Epidermal melanocyte (primary cell): ENCODE measurements at regions not wholly inside any gene's neighbourhood (a gene's known extent, or its start where the extent isn't known, plus 50 kb on each side); places are given as distances from the start of the nearest gene placed in this dataset.

Experiments used
- DNase-seq: peaks from one replicate; pipeline ENCODE4 v3.0.0; 2011; ENCODE audit warnings: low spot score; ENCODE audit not compliant: insufficient read length

DNA sequence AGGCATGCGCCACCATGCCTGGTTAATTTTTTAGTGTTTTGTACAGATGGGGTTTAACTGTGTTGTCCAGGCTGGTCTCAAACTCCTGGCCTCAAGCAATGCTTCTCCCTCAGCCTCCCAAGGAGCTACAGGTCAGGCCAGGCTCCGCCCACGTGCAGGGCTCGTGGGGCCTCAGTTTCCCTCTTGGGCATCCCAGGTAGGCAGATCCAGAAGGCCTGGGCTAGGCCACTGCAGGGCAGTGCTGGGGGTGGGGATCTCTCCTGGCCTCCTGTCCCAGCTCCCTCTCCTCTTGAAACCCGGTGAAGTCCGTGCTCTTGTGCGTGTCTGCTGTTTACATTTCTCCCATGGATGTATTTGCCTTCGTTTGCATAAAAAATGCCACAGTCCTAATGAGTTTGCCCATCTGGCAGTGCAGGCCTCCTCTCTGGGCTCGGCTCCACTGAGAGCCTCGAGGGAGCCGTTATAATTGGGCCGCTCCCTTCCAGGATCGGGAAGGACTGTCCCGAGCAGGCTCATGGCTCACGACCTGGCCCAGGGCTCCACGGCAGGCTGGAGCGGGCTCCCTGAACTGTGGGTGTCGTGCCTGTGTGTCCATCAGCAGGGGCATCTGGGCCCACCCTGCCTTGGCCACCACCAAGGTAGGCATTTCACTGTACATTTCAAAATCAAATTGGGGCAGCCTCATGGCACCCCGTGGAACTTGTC is 52.6 kb upstream of the RUFY1 start:
- no peak for DNase-seq

- DNase-seq: no peak
Measured at GRCh38 chr5:179495906-179496455, 54.4 kb upstream of the RUFY1 start.

DNA sequence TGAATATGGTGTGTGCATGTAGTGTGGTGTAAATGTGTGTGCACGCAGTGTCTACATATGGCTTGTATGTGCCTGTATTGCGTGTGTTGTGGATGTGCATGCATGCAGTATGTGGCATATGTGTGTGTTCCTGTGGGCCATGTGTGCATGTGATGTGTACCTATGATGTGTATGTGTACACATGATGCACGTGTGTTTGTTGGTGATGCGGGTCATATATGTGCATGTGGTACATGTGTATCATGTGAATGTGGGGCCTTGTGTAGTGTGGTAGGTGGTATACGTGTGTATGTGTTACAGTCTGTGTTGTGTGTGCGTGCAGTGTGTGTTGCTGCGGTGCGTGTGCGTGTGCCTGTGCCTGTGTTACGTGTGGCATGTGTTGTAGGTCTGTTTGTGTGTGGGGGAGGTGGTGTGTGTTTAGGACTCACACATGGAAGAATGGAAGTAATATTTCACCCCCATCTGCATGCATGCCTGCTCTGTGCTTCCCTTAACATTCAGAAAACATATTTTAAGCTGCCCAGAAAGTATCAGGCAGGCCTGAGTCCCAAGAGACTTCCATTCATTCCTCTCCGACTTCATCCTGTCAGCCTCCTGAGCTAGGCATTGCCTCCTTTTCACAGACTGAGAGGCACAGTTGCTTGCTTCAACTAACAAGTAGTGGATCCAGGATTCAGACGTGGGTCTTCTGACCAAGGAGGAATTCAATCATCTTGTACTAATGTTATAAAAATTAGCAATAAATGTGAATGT is 55.4 kb upstream of the RUFY1 start:
- DNase-seq: no peak

- no peak for DNase-seq
Measured at GRCh38 chr5:179488975-179489374, 61.4 kb upstream of the RUFY1 start.

GRCh38 chr5:179488491-179488890 is 61.9 kb upstream of the RUFY1 start:
- no peak for DNase-seq

GRCh38 chr5:179487145-179487544 is 63.2 kb upstream of the RUFY1 start:
- no peak for DNase-seq

GRCh38 chr5:179486596-179487051 is 63.7 kb upstream of the RUFY1 start:
- DNase-seq: no peak

DNA sequence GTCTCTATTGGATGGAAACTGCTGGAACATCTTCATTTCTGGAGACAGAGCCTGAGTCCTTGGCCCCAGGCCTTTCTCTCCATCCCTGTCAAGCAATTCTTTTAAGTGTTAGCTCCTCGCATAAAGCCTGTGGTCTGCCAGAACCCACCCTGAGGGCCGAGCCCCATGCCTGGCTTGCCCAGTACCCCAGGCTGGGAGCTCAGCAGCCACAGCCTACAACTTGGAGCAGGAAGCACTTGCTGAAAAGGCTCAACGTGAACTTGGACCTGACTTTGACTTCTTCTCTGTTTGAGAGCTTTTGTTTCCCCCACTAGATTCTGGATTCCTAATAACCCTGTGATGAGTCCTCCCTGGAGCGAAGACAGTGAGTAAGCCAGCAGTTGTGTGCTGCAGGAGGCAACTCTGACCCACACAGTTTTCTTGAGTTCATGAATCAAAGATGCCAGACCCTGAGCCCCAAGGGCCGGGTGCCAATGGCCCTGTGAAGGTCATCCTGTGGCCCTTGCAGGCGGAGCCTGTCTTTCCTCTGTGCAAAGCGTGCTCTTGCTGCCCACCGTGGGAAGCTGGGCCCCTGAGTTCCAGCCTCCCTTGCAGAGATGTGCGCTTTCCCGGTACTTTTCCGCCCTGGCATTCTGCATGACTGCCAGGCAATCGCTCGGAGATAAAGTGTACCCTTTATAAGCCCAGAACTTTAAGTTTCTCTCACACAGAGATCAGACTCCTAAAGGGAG is 64.3 kb upstream of the RUFY1 start:
- DNase-seq: no peak

DNA sequence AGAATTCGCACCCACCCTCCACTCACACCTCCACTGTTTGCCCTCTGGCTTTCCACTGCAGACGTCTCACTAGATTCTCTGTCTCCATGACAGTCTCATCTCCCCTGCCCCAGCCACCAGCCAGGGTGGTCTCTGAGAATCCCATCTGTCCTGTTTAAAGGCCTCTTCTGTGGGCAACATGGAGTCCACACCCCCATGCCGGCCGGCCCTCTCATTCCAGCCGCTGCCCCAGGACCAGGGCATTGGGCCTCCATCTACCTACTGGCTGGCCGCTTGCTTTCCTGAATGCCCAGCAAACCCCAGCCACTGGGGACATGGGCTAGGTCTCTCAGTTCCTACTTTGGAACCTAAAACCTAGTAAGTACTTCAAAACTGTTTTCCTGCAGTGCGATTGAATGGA is 65.6 kb upstream of the RUFY1 start:
- DNase-seq: no peak

DNA sequence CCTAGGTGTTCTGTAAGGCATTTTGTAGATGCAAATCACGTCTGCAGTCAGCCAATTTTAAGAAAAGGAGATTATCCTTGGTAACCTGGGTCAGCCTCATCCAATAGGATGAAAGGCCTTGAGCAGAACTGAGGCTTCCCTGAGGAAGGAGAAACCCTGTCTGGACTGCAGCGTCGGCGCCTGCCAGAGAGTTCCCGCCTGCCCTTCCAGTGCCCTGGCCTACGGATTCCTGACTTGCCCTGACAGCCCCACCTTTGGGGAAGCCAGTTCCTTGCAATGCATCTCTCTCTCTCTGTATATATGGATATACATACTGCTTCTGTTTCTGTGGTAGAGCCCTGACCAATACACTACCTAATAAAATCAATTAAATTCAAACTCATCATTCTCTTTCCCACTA is 66.2 kb upstream of the RUFY1 start:
- no peak for DNase-seq

DNA sequence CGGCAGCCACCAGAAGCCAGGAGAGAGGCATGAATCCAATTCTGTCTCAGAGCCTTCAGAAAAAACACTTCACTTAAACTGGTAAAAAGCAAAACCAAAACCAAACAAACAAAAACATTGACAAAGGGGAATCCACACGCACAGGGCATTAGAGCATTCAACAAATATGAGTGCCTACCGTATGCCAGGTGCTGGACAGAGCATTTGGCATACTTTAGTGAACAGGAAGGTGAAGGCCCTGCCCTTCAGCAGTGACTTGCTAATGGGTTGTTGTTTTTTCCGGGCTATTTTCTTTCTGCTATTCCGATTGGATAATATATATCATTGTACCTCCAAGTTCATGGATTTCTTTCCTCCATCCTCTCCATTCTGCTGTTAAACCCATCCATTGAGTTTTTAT is 71.7 kb upstream of the RUFY1 start:
- DNase-seq: no peak

- no peak for DNase-seq
Measured at GRCh38 chr5:179475208-179475751, 75.1 kb upstream of the RUFY1 start.

- no peak for DNase-seq
Measured at GRCh38 chr5:179472641-179473040, 77.7 kb upstream of the RUFY1 start.

- DNase-seq: no peak
Measured at GRCh38 chr5:179472174-179472573, 78.2 kb upstream of the RUFY1 start.

DNA sequence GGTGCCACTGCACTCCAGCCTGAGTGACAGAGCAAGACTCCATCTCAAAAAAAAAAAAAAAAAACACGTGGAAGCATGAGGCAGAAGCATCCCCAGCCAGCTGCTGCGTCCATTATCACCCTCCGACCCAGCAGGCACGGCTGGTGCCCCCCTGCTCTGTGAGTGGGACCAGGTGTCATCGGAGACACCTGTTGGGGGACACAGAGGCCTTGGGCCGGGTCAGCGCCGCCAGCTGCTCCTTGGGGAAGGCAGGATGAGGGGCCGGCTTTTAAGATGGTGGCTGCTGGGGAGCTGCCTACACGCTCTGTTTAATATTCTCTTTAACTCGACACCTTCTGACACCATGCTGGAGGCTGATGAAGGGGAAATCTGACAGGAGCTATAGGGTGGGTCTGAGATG is 80.2 kb upstream of the RUFY1 start:
- DNase-seq: no peak

DNA sequence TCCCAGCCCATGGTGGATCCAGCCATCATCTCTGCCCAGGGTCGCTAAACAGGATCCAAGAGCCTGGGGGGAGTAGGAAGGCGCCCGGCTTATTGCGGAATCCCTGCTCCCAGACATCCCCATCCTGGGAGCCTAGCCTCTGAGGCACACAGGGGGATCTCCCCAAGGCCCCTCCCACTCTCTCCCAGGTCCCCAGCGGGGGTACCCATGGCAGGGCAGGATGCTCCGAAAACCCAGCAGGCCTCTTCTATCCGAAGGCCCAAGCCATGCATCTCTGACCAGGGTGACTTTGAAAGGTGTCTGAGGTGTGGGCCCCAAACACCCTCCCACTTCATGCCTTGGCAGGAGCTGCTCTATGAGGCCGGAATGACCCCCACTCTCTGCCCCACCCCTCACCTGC is 81.7 kb upstream of the RUFY1 start:
- no peak for DNase-seq

DNA sequence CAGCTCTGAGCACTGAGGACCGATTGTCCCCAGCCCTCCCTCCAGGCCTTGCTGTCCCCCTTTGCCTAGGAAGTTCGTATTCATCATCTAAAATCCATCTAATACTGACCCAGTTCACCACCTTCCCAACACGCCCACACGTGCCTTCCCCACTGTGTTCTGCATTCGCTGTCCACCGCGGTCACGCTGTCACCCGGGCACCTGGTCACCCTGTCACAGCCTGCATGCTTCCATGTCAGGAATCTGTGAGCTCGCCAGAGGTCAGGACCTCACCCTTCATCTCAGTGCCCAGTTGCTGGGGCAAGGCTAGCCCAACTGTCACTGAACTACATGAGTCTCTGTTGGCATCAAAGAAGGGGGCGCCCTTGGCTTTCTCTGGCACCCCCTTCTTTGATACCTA is 82.9 kb upstream of the RUFY1 start:
- DNase-seq: no peak

GRCh38 chr5:179464631-179465030 is 85.7 kb upstream of the RUFY1 start:
- DNase-seq: no peak

DNA sequence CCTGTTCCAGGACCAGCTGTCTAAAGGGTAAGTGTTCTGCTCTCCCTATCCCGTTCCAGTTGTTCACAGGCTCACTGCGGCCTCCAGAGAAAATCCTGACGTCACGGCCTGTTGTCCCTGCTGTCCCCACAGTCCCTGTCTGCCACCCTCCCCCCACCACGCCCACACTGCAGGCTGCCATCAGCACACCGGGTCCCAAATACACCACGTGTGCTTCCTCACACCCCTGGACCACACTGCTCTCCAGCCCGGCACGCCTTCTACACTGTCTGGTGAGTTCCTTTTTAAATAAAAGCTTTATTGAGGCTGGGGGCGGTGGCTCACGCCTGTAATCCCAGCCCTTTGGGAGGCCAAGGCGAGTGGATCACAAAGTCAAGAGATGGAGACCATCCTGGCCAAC is 88.3 kb upstream of the RUFY1 start:
- no peak for DNase-seq

DNA sequence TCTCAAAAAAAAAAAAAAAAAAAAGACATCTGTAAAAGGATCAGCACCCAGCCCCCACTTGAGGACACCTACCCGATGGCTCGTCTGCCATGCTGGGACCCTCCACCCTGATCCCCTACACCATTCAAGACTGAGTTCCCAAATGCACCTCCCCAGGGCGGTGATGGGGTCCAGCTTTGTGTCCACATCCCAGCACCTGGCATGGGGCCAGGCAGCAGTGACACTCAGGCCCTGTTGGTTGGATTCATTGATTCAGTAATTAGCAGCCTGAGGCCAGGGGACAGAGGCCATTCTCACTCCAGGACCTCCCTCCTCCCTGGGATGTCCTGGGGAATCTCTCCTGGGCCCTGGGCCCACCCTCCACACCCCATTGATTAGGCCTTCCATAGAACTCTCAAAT is 88.8 kb upstream of the RUFY1 start:
- no peak for DNase-seq

DNA sequence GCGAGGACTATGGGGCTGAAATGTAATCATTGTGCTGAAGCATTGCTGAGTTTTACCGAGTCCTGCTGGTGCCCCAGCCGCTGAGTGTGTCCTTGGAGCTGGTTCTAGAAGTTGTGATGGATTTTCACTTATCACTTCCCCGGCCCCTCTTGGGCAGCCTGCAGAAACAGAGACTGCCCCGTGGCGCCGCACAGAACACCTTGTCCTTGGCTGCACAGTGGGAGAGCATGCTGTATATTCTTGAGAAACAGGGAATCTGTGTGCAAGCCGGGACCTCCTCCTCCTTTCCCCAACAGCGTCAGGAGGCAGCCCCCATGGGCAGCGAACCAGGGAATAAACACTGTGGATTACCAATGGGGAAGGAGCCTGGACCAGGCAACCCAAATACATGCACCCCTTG is 90.6 kb upstream of the RUFY1 start:
- no peak for DNase-seq

DNA sequence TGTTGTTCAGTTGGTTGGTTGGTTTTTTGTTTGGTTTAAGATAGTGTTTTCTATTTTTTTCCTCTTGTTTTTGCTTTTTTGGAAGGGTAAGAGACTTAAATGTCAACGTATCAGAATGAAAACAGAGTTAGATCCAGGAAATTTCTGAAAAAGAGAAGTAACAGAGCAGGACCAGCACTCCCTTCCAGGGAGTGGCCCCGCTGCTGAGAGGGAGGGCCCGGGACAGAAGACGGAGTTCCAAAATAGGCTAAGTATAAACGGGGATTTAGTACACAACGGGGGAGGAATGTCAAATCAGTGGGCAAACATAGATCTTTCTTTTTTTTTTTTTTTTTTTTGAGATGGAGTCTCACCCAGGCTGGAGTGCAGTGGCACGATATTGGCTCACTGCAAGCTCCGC is 92.7 kb upstream of the RUFY1 start:
- DNase-seq: no peak
